ENCODE measurements at regions not wholly inside any gene's neighbourhood (a gene's known extent, or its start where the extent isn't known, plus 50 kb on each side); places are given as distances from the start of the nearest gene placed in this dataset.

DNA sequence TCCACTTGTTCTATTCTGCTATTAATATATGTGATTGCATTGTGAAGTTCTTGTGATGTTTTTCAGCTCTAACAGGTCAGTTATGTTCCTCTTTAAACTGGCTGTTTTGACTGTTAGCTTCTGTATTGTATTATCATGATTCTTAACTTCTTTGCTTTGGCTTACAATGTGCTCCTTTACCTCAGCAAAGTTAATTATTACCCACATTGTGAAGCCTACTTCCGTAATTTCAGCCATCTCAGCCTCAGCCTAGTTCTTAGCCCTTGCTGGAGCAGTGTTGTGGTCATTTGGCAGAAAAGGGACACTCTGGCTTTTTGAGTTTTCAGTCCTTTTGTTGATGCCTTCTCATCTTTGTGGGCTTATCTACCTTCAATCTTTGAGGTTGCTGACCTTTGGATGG lies 440.2 kb downstream of the TBC1D32 start:
- FAIRE-seq (no peak), DNase-seq (ENCODE audit: low read depth in 1 of 2, low spot score in 2 of 2) (no peak)
- Histone ChIP-seq H3K4me2 (ENCODE audit: insufficient read depth in 1 of 2, low read depth in 2 of 2, low read length in 2 of 2) (no peak overlapping the region), H3K4me3 (ENCODE audit: extremely low read depth in 1 of 4, insufficient read depth in 2 of 4, low read depth in 3 of 4, low read length in 4 of 4) (no peak overlapping the region), H3K79me1 (ENCODE audit: low read depth, low read length) (no peaks in the 10 kb centered on the region), H3K4ac (replicated peaks; ENCODE audit: insufficient read length, low read depth, low read length) (no peak overlapping the region), H3K18ac (ENCODE audit: extremely low read depth, low read length) (no peak overlapping the region), H3K27ac (ENCODE audit: low read depth, low read length) (no peak overlapping the region), H4K20me1 (replicated peaks in 1 of 2; ENCODE audit: control insufficient read depth in 1 of 2, insufficient read depth in 2 of 2, low read length in 2 of 2) (no peaks in the 10 kb centered on the region), H4K5ac (ENCODE audit: insufficient read length, low read depth, low read length) (no peak overlapping the region), H3K14ac (ENCODE audit: insufficient read length) (no peak overlapping the region), H2AK5ac (ENCODE audit: low read depth, low read length) (no peak overlapping the region), H3K23me2 (ENCODE audit: low read depth, low read length) (no peaks in the 10 kb centered on the region), H3K9ac (replicated peaks in 1 of 4; ENCODE audit: extremely low read depth in 1 of 4, low read depth in 3 of 4, low read length in 3 of 4) (no peak overlapping the region), H3K23ac (ENCODE audit: insufficient read length) (no peak overlapping the region), H3K56ac (replicated peaks; ENCODE audit: insufficient read length, low read depth, low read length) (no peak overlapping the region), H2AFZ (ENCODE audit: low read length) (no peak overlapping the region), H4K91ac (replicated peaks; ENCODE audit: insufficient read length, low read length) (no peak overlapping the region), H3K79me2 (ENCODE audit: control insufficient read depth in 1 of 2, insufficient read depth in 2 of 2, low read length in 2 of 2) (no peaks in the 10 kb centered on the region), H4K8ac (ENCODE audit: extremely low read depth, insufficient read depth, low read length) (no peak overlapping the region), H3K36me3 (ENCODE audit: control insufficient read depth in 2 of 4, insufficient read depth in 4 of 4, low read length in 3 of 4) (no peaks in the 10 kb centered on the region), H2BK120ac (replicated peaks; ENCODE audit: low read depth, low read length) (no peak overlapping the region), H2BK12ac (ENCODE audit: low read depth, low read length) (no peak overlapping the region), H2BK5ac (ENCODE audit: low read depth, low read length) (no peak overlapping the region), H3K27me3 (replicated peaks in 1 of 4; ENCODE audit: control insufficient read depth in 3 of 4, extremely low read depth in 1 of 4, insufficient read depth in 3 of 4, low read length in 3 of 4) (no peaks in the 10 kb centered on the region), H3K4me1 (replicated peaks in 1 of 4; ENCODE audit: control insufficient read depth in 3 of 4, insufficient read depth in 4 of 4, low read length in 3 of 4) (no peaks in the 10 kb centered on the region), H2BK15ac (ENCODE audit: low read length) (no peak overlapping the region), H3K9me3 (ENCODE audit: insufficient read depth in 2 of 2, low read depth in 1 of 2, low read length in 1 of 2) (no peaks in the 10 kb centered on the region; a peak in 1 of 4 replicates), H2BK20ac (ENCODE audit: low read length) (no peak overlapping the region)
- WGBS, 2 experiments (ENCODE audit: extremely low coverage in 1 of 2, insufficient coverage in 1 of 2, insufficient read length in 1 of 2, insufficient replicate concordance in 2 of 2, low coverage in 1 of 2, low lambda C conversion rate in 2 of 2, missing lambda C conversion rate in 1 of 2), result 84% methylated on average over 1 of the region's 1 CpG; no CpG with 5 or more reads in 1 of the 2 experiments
- TF ChIP-seq JUND (IDR thresholded peaks at IDR 0.05; ENCODE audit: low read length), result no peak
- TF ChIP-seq POLR2A (IDR thresholded peaks at IDR 0.05; ENCODE audit: control extremely low read depth in 1 of 2, low read depth in 2 of 2, low read length in 2 of 2), result no peak
- TF ChIP-seq CHD2 (IDR thresholded peaks at IDR 0.05; ENCODE audit: low read length), result no peak
- no peak for TF ChIP-seq NANOG (IDR thresholded peaks at IDR 0.05; ENCODE audit: insufficient read depth, low read depth, low read length, poor library complexity, severe bottlenecking)
- no peak for TF ChIP-seq CTBP2 (IDR thresholded peaks at IDR 0.05; ENCODE audit: borderline replicate concordance, insufficient read depth, insufficient read length, low read length)
- no peak for TF ChIP-seq BRCA1 (IDR thresholded peaks at IDR 0.05; ENCODE audit: low read depth, low read length)
- TF ChIP-seq BACH1 (IDR thresholded peaks at IDR 0.05; ENCODE audit: low read length), result no peak
- TF ChIP-seq CHD1 (IDR thresholded peaks at IDR 0.05; ENCODE audit: low read depth, low read length), result no peak
- no peak for TF ChIP-seq KDM5A (IDR thresholded peaks at IDR 0.05; ENCODE audit: low read length)
- no peak for TF ChIP-seq SRF (IDR thresholded peaks at IDR 0.05; ENCODE audit: low read depth, low read length)
- no peak for TF ChIP-seq MAFK (IDR thresholded peaks at IDR 0.05; ENCODE audit: low read depth, low read length)
- ChIA-PET CTCF (ENCODE audit: partially characterized antibody) (no interaction called here), POLR2A (ENCODE audit: partially characterized antibody) (no interaction called here)
